ENCODE measurements at regions not wholly inside any gene's neighbourhood (a gene's known extent, or its start where the extent isn't known, plus 50 kb on each side); places are given as distances from the start of the nearest gene placed in this dataset.

DNA sequence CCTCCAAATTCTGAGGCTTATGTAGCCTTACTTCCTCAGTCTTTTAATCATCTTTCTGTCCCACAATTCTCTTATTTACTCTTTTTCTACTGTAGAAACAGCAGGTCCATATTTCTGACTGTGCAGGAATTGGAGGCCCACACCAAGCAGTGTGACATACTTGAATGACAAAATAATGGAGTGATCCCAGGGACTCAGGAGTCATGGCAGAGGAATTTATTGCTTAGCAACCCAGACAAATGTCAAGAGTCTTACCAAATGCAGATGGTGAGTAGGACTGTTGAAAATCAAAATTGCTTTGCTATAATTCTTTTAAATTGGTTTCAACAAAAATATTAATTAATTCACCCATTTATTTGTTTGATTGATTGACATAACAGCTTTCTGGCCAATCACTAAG, 59.9 kb downstream of the HTR1B start:
- ChIA-PET POLR2A (no interaction called here), CTCF (no interaction called here)
- intact Hi-C loops (cut with micrococcal nuclease; ENCODE audit: unreplicated experiment): no loop called here
- TF ChIP-seq TCF7L2 (IDR thresholded peaks at IDR 0.05; ENCODE audit: low read depth, low read length) (no peak), POLR2AphosphoS5 (IDR thresholded peaks at IDR 0.05; ENCODE audit: low read depth, low read length) (no peak), SIN3A (IDR thresholded peaks at IDR 0.05; ENCODE audit: borderline replicate concordance, insufficient read depth, low read depth, low read length) (no peak), CTCF (IDR thresholded peaks at IDR 0.05) (no peak), REST (IDR thresholded peaks at IDR 0.05; ENCODE audit: insufficient read depth in 1 of 2, low read depth in 2 of 2, low read length in 1 of 2) (no peak)
- ATAC-seq (no peak), DNase-seq (ENCODE audit: low read depth, low spot score) (no peak)
- in situ Hi-C loops (cut with HindIII; ENCODE audit: low pct_unique_long_range_greater_than_20kb, low sequenced_read_pairs): no loop called here
- Histone ChIP-seq H3K36me3 (ENCODE audit: control insufficient read depth, insufficient read depth, low read length) (no peaks in the 10 kb centered on the region), H3K4me3 (ENCODE audit: low read depth in 2 of 2, low read length in 2 of 2) (no peak overlapping the region), H3K9me3 (ENCODE audit: control insufficient read depth, insufficient read depth, low read depth, low read length) (no peaks in the 10 kb centered on the region), H3K4me1 (ENCODE audit: control insufficient read depth, insufficient read depth, low read length) (no peaks in the 10 kb centered on the region), H3K27ac (ENCODE audit: low read length) (no peak overlapping the region; the same call in 1 of the 2 replicates), H3K27me3 (ENCODE audit: control insufficient read depth, insufficient read depth, low read length) (no peaks in the 10 kb centered on the region)
- BruUV-seq (replicated peaks): no TSS peak

GRCh38 chr6:77401231-77401630, 62.1 kb downstream of the HTR1B start:
- ATAC-seq: no peak
- TF ChIP-seq POLR2AphosphoS5 (IDR thresholded peaks at IDR 0.05; ENCODE audit: low read depth, low read length): no peak
- TF ChIP-seq TCF7L2 (IDR thresholded peaks at IDR 0.05; ENCODE audit: low read depth, low read length): no peak
- no peak for TF ChIP-seq CTCF (IDR thresholded peaks at IDR 0.05)
- no peak for TF ChIP-seq REST (IDR thresholded peaks at IDR 0.05; ENCODE audit: insufficient read depth in 1 of 2, low read depth in 2 of 2, low read length in 1 of 2)
- no peak for TF ChIP-seq SIN3A (IDR thresholded peaks at IDR 0.05; ENCODE audit: borderline replicate concordance, insufficient read depth, low read depth, low read length)
- ChIA-PET CTCF (no interaction called here), POLR2A (no interaction called here)
- Histone ChIP-seq H3K27me3 (ENCODE audit: control insufficient read depth, insufficient read depth, low read length) (no peaks in the 10 kb centered on the region), H3K9me3 (ENCODE audit: control insufficient read depth, insufficient read depth, low read depth, low read length) (no peaks in the 10 kb centered on the region), H3K4me3 (ENCODE audit: low read depth in 2 of 2, low read length in 2 of 2) (no peak overlapping the region), H3K4me1 (ENCODE audit: control insufficient read depth, insufficient read depth, low read length) (no peaks in the 10 kb centered on the region), H3K27ac (ENCODE audit: low read length) (no peak overlapping the region), H3K36me3 (ENCODE audit: control insufficient read depth, insufficient read depth, low read length) (no peaks in the 10 kb centered on the region)
- in situ Hi-C loops (cut with HindIII; ENCODE audit: low pct_unique_long_range_greater_than_20kb, low sequenced_read_pairs): no loop called here
- intact Hi-C loops (cut with micrococcal nuclease; ENCODE audit: unreplicated experiment): no loop called here
- DNase-seq (ENCODE audit: low read depth, low spot score): no peak
- no TSS peak for BruUV-seq (replicated peaks)

All from Panc1 (cell line).